ENCODE measurements at regions not wholly inside any gene's neighbourhood (a gene's known extent, or its start where the extent isn't known, plus 50 kb on each side); places are given as distances from the start of the nearest gene placed in this dataset.
A peak's percentile ranks its signal among the peaks of the same experiment; 100 is the strongest.

DNA sequence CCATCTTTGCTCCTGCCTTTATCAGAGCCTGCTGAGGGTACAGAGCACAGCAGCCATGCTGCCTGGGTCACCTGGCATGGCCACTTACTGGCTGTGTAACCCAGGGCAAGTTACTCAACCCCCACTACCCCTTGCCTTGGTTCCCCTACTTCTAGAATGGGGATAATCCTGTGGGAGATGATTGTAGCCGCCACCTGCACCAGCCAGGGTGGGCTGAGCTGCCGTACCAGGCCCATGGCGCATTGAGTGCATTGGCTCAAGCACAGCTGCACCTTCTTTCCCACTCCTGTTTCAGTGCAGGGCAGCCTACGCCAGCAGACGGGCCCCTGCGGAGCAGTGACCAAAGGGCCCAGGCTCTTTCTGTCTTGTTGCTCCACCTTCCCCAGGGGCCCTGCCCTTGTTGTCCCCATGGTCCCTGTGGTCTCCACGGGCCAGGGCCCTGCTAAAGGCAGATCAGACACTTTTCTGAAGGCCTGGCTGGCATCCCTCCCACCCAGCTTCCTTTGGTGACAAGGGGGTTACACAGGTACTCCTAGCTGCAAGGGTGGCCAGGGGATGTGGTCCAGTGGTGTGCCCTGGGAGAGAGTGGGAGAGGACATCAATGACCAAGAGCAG is 159.4 kb upstream of the MLN start:
- no peak for DNase-seq (ENCODE audit: low read depth in 1 of 2, low spot score in 1 of 2)
- Histone ChIP-seq H3K4me1 (ENCODE audit: low read depth) (no peaks in the 10 kb centered on the region), H3K27ac (no peak overlapping the region), H3K36me3 (no peaks in the 10 kb centered on the region), H3K27me3 (no peaks in the 10 kb centered on the region), H3K4me3 (no peak overlapping the region), H3K9me3 (ENCODE audit: low read depth) (no peaks in the 10 kb centered on the region)
- TF ChIP-seq, protein P1, sequence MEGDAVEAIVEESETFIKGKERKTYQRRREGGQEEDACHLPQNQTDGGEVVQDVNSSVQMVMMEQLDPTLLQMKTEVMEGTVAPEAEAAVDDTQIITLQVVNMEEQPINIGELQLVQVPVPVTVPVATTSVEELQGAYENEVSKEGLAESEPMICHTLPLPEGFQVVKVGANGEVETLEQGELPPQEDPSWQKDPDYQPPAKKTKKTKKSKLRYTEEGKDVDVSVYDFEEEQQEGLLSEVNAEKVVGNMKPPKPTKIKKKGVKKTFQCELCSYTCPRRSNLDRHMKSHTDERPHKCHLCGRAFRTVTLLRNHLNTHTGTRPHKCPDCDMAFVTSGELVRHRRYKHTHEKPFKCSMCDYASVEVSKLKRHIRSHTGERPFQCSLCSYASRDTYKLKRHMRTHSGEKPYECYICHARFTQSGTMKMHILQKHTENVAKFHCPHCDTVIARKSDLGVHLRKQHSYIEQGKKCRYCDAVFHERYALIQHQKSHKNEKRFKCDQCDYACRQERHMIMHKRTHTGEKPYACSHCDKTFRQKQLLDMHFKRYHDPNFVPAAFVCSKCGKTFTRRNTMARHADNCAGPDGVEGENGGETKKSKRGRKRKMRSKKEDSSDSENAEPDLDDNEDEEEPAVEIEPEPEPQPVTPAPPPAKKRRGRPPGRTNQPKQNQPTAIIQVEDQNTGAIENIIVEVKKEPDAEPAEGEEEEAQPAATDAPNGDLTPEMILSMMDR (IDR thresholded peaks at IDR 0.05; ENCODE audit: low read depth, low read length), result no peak

GRCh38 chr6:33962246-33963027 is 158.6 kb upstream of the MLN start:
- DNase-seq (ENCODE audit: low read depth in 1 of 2, low spot score in 1 of 2), result peak in 1 of 2 donors; percentile 6
- TF ChIP-seq, protein P1 (IDR thresholded peaks at IDR 0.05; ENCODE audit: low read depth, low read length), result no peak
- Histone ChIP-seq H3K9me3 (ENCODE audit: low read depth) (no peaks in the 10 kb centered on the region), H3K36me3 (no peaks in the 10 kb centered on the region), H3K27me3 (no peaks in the 10 kb centered on the region), H3K4me1 (ENCODE audit: low read depth) (no peaks in the 10 kb centered on the region), H3K27ac (no peak overlapping the region), H3K4me3 (no peak overlapping the region)

- no peak overlapping the region for H3K4me3 ChIP-seq
- TF ChIP-seq, protein P1 (IDR thresholded peaks at IDR 0.05; ENCODE audit: low read depth, low read length), result no peak
- DNase-seq (ENCODE audit: low read depth in 1 of 2, low spot score in 1 of 2), result no peak
- H3K27ac ChIP-seq, result no peak overlapping the region
- no peaks in the 10 kb centered on the region for H3K4me1 ChIP-seq (ENCODE audit: low read depth)
- no peaks in the 10 kb centered on the region for H3K9me3 ChIP-seq (ENCODE audit: low read depth)
- H3K27me3 ChIP-seq, result no peaks in the 10 kb centered on the region
- no peaks in the 10 kb centered on the region for H3K36me3 ChIP-seq
Observed at GRCh38 chr6:33961691-33962090, 157.9 kb upstream of the MLN start.

DNA sequence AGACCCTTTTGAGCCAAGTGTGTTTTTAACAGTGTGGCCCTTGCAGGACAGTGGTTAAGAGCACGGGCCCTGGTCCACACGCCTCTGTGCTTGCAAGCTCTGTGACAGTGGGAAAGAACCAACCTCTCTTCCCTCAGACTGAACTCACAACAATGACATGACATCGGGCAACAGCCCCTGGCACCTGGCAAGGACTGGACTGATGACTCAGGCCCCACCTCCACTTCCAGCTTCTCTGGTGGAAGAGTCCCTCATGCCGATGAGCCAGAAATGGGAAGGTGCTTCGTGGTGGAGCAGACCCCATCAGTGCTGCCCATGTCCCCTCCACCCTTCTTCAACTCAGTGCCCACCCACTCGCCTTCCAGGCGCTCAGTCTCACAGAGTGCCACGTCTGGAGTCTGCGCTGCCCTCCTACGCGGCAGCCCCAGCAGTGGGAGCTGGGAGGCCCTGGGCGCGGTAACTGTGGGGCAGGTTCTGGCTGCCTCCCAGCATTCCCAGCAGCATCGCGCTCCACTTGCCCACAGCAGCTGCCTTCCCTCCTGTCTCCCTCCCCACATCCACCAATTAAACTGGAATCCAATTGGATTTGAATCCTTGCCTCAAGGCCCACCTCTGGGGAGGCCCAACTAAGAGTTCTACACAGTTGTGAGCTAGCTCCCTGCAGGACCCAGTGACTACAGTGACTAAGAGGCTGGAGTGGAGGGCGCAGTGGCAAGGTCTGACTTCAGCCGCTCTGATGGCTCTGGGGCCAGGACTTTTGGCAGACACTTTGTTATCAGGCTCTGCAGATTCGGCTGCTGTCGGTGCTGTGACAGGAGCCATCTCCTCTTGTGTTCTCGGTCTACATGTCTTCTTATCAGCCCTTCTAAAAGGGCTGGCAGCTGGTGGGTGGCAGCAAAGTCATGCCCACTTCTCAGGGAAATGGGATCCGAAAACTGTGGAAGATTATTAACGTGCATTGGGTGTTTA is 156.8 kb upstream of the MLN start:
- peak in 1 of 2 donors; percentile 26 for DNase-seq (ENCODE audit: low read depth in 1 of 2, low spot score in 1 of 2)
- Histone ChIP-seq H3K4me1 (ENCODE audit: low read depth) (no peaks in the 10 kb centered on the region), H3K4me3 (no peak overlapping the region), H3K27me3 (no peaks in the 10 kb centered on the region), H3K27ac (no peak overlapping the region), H3K9me3 (ENCODE audit: low read depth) (no peaks in the 10 kb centered on the region), H3K36me3 (no peaks in the 10 kb centered on the region)
- TF ChIP-seq, protein P1 (IDR thresholded peaks at IDR 0.05; ENCODE audit: low read depth, low read length), result no peak

DNA sequence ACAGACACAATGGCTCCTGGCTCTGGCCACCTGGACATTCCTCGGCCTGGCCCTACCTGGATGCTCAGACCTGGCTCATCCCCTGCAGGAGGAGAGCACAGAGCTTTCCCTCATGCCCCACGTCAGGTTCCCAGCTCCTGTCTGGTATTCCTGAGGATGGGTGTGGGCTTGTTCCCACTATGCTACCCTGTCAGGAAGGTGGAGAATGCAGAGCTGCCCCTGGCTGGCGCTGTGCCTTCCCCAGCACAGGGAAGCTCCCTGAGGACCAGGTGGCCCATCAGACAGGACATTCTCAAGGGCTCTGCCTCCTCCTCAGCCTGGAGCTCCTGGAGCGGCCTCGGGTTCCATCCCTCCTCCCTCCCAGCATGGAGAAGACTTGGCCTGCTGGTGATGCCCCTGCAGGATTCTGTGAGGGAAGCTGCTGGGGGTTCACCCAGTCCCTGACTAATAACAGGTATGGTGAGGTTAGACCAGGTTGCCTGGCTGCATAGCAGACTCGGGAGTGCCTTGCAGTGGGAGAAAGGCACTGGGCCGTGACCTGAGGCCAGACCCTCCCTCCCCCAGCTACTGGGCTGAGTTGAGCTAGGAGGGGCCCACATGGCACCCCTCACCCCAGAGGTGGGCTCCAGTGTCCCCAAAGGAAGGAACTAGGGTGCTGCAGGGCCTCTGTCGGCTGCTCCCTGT is 156.0 kb upstream of the MLN start:
- Histone ChIP-seq H3K9me3 (ENCODE audit: low read depth) (no peaks in the 10 kb centered on the region), H3K27me3 (no peaks in the 10 kb centered on the region), H3K4me1 (ENCODE audit: low read depth) (no peaks in the 10 kb centered on the region), H3K27ac (no peak overlapping the region), H3K4me3 (no peak overlapping the region), H3K36me3 (no peaks in the 10 kb centered on the region)
- DNase-seq (ENCODE audit: low read depth in 1 of 2, low spot score in 1 of 2), result no peak
- TF ChIP-seq, protein P1 (IDR thresholded peaks at IDR 0.05; ENCODE audit: low read depth, low read length), result no peak
